PC-9 (cell line): ENCODE measurements at regions not wholly inside any gene's neighbourhood (a gene's known extent, or its start where the extent isn't known, plus 50 kb on each side); places are given as distances from the start of the nearest gene placed in this dataset.

ENCODE experiments used
- EZH2 ChIP-seq: fragments of 200-600 bp; sonication (generic); IDR thresholded peaks from 2 replicates; pipeline ENCODE4 v1.8.0; 2017; ENCODE audit warnings: antibody characterized with exemption, low read depth
- TF ChIP-seq, protein P1 (sequence below): fragments of 200-600 bp; sonication (generic); conservative IDR thresholded peaks from 2 replicates; pipeline ENCODE4 v1.6.1; 2017; ENCODE audit warnings: mixed run types, antibody characterized with exemption, mild to moderate bottlenecking, moderate library complexity

DNA sequence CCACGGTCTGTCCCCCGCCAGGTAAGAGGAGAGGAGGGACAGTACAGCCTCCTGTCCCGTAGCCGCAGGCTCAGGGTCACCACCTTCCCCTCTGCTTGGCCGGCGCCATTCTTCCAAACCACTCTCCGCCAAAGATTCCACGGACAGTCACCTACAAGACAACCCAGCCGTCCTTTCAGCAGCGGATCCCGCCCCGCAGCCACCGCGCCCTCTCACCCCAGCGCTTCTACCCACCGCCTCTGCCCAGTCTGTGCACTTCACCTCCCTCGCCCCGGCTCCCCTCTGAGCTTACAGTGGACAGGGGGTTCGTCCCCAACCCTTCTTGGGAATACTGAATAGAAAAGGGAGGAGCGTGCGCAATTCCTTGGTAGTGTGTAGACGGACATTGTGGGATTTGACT is 319.6 kb downstream of the FAM72C start:
- TF ChIP-seq, protein P1, sequence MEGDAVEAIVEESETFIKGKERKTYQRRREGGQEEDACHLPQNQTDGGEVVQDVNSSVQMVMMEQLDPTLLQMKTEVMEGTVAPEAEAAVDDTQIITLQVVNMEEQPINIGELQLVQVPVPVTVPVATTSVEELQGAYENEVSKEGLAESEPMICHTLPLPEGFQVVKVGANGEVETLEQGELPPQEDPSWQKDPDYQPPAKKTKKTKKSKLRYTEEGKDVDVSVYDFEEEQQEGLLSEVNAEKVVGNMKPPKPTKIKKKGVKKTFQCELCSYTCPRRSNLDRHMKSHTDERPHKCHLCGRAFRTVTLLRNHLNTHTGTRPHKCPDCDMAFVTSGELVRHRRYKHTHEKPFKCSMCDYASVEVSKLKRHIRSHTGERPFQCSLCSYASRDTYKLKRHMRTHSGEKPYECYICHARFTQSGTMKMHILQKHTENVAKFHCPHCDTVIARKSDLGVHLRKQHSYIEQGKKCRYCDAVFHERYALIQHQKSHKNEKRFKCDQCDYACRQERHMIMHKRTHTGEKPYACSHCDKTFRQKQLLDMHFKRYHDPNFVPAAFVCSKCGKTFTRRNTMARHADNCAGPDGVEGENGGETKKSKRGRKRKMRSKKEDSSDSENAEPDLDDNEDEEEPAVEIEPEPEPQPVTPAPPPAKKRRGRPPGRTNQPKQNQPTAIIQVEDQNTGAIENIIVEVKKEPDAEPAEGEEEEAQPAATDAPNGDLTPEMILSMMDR: no peak
- TF ChIP-seq EZH2: no peak
